ENCODE measurements at regions not wholly inside any gene's neighbourhood (a gene's known extent, or its start where the extent isn't known, plus 50 kb on each side); places are given as distances from the start of the nearest gene placed in this dataset.
A peak's percentile ranks its signal among the peaks of the same experiment; 100 is the strongest.

- DNase-seq: no peak
- Histone ChIP-seq H3K27ac (peak overlapping the region in 1 of 4 donors; percentile 64), H3K4me3 (no peak overlapping the region), H3K27me3 (no peaks in the 10 kb centered on the region), H3K4me1 (peaks cover 0 to 3% (median 0%) of the 10 kb centered on the region in 4 donors), H3K9me3 (no peaks in the 10 kb centered on the region), H3K36me3 (no peaks in the 10 kb centered on the region)
- WGBS, 2 donors: 74 to 80% methylated on average over 2 of the region's 2 CpGs
- TF ChIP-seq EP300 (IDR thresholded peaks at IDR 0.05) (no peak), CTCF (IDR thresholded peaks at IDR 0.05) (no peak), POLR2AphosphoS5 (IDR thresholded peaks at IDR 0.05) (no peak), POLR2A (IDR thresholded peaks at IDR 0.05) (no peak)
- intact Hi-C loops (cut with DNase I): no loop called here
Measured at GRCh38 chrX:96433409-96434077, 251.1 kb upstream of the DIAPH2 start.

- 68 to 77% methylated on average over 2 of the region's 2 CpGs for WGBS, 2 donors
- H3K27ac ChIP-seq: no peak overlapping the region
- DNase-seq: no peak
- no peak overlapping the region for H3K4me3 ChIP-seq
- H3K27me3 ChIP-seq: no peaks in the 10 kb centered on the region
- no peak for TF ChIP-seq POLR2A (IDR thresholded peaks at IDR 0.05)
- no peak for TF ChIP-seq POLR2AphosphoS5 (IDR thresholded peaks at IDR 0.05)
- TF ChIP-seq EP300 (IDR thresholded peaks at IDR 0.05): no peak
- no peak for TF ChIP-seq CTCF (IDR thresholded peaks at IDR 0.05)
- H3K4me1 ChIP-seq: peaks cover 0 to 3% (median 0%) of the 10 kb centered on the region in 4 donors
- H3K36me3 ChIP-seq: no peaks in the 10 kb centered on the region
- intact Hi-C loops (cut with DNase I): no loop called here
- no peaks in the 10 kb centered on the region for H3K9me3 ChIP-seq
Measured at GRCh38 chrX:96435378-96436035, 249.1 kb upstream of the DIAPH2 start.

DNA sequence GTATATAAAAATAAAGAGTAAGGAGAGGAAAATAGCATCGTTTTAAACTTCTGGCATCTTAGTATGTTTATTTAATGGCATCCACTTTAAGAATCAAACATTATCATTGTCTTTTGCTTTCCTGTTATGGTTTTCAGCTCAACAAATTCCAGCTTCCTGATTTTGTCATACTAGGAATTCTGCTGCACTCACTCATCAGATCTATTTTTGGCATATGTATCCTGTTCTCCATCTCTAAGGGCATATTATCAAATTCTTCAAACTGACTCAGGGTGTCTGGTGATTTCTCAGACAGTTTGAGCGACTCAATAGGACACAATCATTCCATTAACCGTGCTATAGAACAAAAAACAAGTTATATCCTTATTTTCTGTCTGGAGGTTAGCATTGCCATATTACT is 248.5 kb upstream of the DIAPH2 start:
- Histone ChIP-seq H3K4me1 (peaks cover 0 to 3% (median 0%) of the 10 kb centered on the region in 4 donors), H3K27me3 (no peaks in the 10 kb centered on the region), H3K9me3 (no peaks in the 10 kb centered on the region), H3K27ac (no peak overlapping the region), H3K4me3 (no peak overlapping the region), H3K36me3 (no peaks in the 10 kb centered on the region)
- intact Hi-C loops (cut with DNase I): no loop called here
- WGBS, 2 donors: 71 to 82% methylated on average over 3 of the region's 3 CpGs
- TF ChIP-seq EP300 (IDR thresholded peaks at IDR 0.05) (no peak), CTCF (IDR thresholded peaks at IDR 0.05) (no peak), POLR2AphosphoS5 (IDR thresholded peaks at IDR 0.05) (no peak), POLR2A (IDR thresholded peaks at IDR 0.05) (no peak)
- no peak for DNase-seq

- 94 to 100% methylated on average over 1 of the region's 1 CpG for whole genome bisulfite sequencing, 2 donors
- intact Hi-C loops (cut with DNase I): no loop called here
- no peaks in the 10 kb centered on the region for H3K27me3 ChIP-seq
- no peak overlapping the region for H3K27ac ChIP-seq
- H3K4me3 ChIP-seq: no peak overlapping the region
- H3K9me3 ChIP-seq: no peaks in the 10 kb centered on the region
- no peak for DNase-seq
- no peaks in the 10 kb centered on the region for H3K36me3 ChIP-seq
- H3K4me1 ChIP-seq: no peaks in the 10 kb centered on the region
- TF ChIP-seq CTCF (IDR thresholded peaks at IDR 0.05) (no peak), POLR2AphosphoS5 (IDR thresholded peaks at IDR 0.05) (no peak), EP300 (IDR thresholded peaks at IDR 0.05) (no peak), POLR2A (IDR thresholded peaks at IDR 0.05) (no peak)
Measured at GRCh38 chrX:96438803-96439202, 245.8 kb upstream of the DIAPH2 start.
